Endodermal cell (in vitro differentiated cells): ENCODE measurements at regions not wholly inside any gene's neighbourhood (a gene's known extent, or its start where the extent isn't known, plus 50 kb on each side); places are given as distances from the start of the nearest gene placed in this dataset.

Experiments used
- DNase-seq: peaks from one replicate; pipeline ENCODE4 v3.0.0-alpha.2; 2017
- H3K27ac ChIP-seq: 2 replicates; pipeline ENCODE4 v1.5.1; 2013; ENCODE audit warnings: mild to moderate bottlenecking, low read depth, low read length, moderate library complexity
- H3K27me3 ChIP-seq: 2 replicates; pipeline ENCODE4 v1.6.1; 2013; ENCODE audit warnings: mild to moderate bottlenecking, low read length, moderate library complexity; ENCODE audit not compliant: insufficient read depth, control insufficient read depth, poor library complexity, severe bottlenecking
- H3K36me3 ChIP-seq: 2 replicates; pipeline ENCODE4 v1.7.0; 2013; ENCODE audit warnings: mild to moderate bottlenecking, low read length, moderate library complexity; ENCODE audit not compliant: control insufficient read depth, insufficient read depth
- H3K4me1 ChIP-seq: one replicate; pipeline ENCODE4 v1.7.0; 2013; ENCODE audit warnings: low read length; ENCODE audit not compliant: control insufficient read depth, insufficient read depth
- H3K4me3 ChIP-seq: 2 replicates; pipeline ENCODE4 v1.5.1; 2013; ENCODE audit warnings: mild to moderate bottlenecking, low read length, moderate library complexity
- H3K9ac ChIP-seq: 2 replicates; pipeline ENCODE4 v1.6.1; 2013; ENCODE audit warnings: mild to moderate bottlenecking, low read length, moderate library complexity; ENCODE audit not compliant: poor library complexity, severe bottlenecking; ENCODE audit errors: extremely low read depth
- H3K9me3 ChIP-seq: 2 replicates; pipeline ENCODE4 v1.6.1; 2013; ENCODE audit warnings: mild to moderate bottlenecking, low read length, moderate library complexity; ENCODE audit not compliant: control insufficient read depth
- H3K27ac Mint-ChIP-seq: 2 replicates; pipeline ENCODE4 v1.8.0; 2020; ENCODE audit warnings: mixed read lengths
- H3K27me3 Mint-ChIP-seq: 2 replicates; pipeline ENCODE4 v1.8.0; 2021; ENCODE audit warnings: mild to moderate bottlenecking, mixed read lengths; ENCODE audit not compliant: insufficient read depth
- H3K36me3 Mint-ChIP-seq: 2 replicates; pipeline ENCODE4 v1.8.0; 2020; ENCODE audit warnings: low read depth, mixed read lengths
- H3K4me1 Mint-ChIP-seq: 2 replicates; pipeline ENCODE4 v1.8.0; 2020; ENCODE audit warnings: mixed read lengths
- H3K4me3 Mint-ChIP-seq: 2 replicates; pipeline ENCODE4 v1.8.0; 2020; ENCODE audit warnings: mild to moderate bottlenecking, moderate library complexity, mixed read lengths
- H3K9me3 Mint-ChIP-seq: 2 replicates; pipeline ENCODE4 v1.8.0; 2020; ENCODE audit warnings: mild to moderate bottlenecking, mixed read lengths
- WGBS, 2 experiments: methylation state at CpG; one replicate each; pipeline versions ENCODE4 v1.1.5 to v1.1.7; 2013; ENCODE audit warnings: missing lambda C conversion rate in 2 of 2, mixed read lengths in 1 of 2; ENCODE audit not compliant: insufficient coverage in 1 of 2, insufficient read length in 1 of 2; 5-methylcytosine and 5-hydroxymethylcytosine counted together
- TF ChIP-seq, protein P1 (sequence below): fragments of 200-600 bp; sonication (generic); conservative IDR thresholded peaks from 2 replicates; pipeline ENCODE4 v1.5.0; 2021; ENCODE audit warnings: antibody characterized with exemption, mild to moderate bottlenecking

DNA sequence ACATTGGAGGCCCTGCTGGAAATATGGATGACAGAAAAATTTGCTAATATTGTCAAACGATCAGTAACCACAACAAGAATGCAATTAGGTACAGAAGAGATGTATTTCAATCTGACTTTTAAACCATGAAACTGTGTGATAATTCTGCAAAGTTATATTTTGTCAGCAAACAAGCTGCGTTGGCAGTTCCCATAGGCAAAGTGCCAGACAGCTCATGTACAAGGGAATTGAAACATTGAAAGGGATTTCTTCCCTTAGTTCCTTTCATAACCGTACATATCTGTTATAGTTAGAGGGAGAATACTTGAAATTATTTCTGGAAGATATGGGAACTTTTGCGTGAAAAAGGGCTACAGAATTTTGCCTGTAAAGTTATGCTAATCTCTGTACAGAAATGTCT, 419.4 kb upstream of the PTGER4 start:
- H3K4me3 Mint-ChIP-seq, result no peak overlapping the region
- 86 to 100% methylated on average over 4 of the region's 4 CpGs for WGBS, 2 experiments
- no peaks in the 10 kb centered on the region for H3K4me1 Mint-ChIP-seq
- DNase-seq, result no peak
- Histone ChIP-seq H3K4me1 (no peaks in the 10 kb centered on the region), H3K27me3 (no peaks in the 10 kb centered on the region), H3K36me3 (no peaks in the 10 kb centered on the region), H3K27ac (no peak overlapping the region), H3K9me3 (no peaks in the 10 kb centered on the region), H3K9ac (no peak overlapping the region), H3K4me3 (no peak overlapping the region)
- no peaks in the 10 kb centered on the region for H3K27me3 Mint-ChIP-seq
- no peak overlapping the region for H3K27ac Mint-ChIP-seq
- H3K36me3 Mint-ChIP-seq, result peaks cover 3% of the 10 kb centered on the region
- H3K9me3 Mint-ChIP-seq, result no peaks in the 10 kb centered on the region
- TF ChIP-seq, protein P1, sequence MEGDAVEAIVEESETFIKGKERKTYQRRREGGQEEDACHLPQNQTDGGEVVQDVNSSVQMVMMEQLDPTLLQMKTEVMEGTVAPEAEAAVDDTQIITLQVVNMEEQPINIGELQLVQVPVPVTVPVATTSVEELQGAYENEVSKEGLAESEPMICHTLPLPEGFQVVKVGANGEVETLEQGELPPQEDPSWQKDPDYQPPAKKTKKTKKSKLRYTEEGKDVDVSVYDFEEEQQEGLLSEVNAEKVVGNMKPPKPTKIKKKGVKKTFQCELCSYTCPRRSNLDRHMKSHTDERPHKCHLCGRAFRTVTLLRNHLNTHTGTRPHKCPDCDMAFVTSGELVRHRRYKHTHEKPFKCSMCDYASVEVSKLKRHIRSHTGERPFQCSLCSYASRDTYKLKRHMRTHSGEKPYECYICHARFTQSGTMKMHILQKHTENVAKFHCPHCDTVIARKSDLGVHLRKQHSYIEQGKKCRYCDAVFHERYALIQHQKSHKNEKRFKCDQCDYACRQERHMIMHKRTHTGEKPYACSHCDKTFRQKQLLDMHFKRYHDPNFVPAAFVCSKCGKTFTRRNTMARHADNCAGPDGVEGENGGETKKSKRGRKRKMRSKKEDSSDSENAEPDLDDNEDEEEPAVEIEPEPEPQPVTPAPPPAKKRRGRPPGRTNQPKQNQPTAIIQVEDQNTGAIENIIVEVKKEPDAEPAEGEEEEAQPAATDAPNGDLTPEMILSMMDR, result no peak

DNA sequence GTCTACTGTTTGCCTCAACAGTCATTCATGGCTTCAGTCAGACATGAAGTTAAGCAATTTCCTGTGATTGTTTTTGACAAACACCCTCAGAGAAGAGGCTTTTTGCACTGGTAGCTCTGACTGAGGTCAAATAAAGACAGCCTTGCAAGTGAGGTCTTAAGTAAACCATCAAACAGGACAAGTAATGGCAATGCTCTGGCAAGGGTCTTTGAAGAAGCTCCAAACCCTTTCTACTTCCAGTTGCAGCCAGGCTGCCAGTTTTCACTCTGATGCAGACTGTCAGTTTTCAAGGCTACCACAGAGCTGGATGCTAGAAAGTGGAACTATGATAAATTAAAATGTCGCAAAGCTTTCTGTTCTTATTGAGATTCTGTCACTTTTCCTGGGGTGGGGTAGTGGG, 421.5 kb upstream of the PTGER4 start:
- no peaks in the 10 kb centered on the region for H3K9me3 Mint-ChIP-seq
- no peaks in the 10 kb centered on the region for H3K4me1 Mint-ChIP-seq
- no peak for DNase-seq
- H3K9ac ChIP-seq, result no peak overlapping the region
- H3K27me3 Mint-ChIP-seq, result no peaks in the 10 kb centered on the region
- H3K36me3 Mint-ChIP-seq, result peaks cover 3% of the 10 kb centered on the region
- H3K27me3 ChIP-seq, result no peaks in the 10 kb centered on the region
- TF ChIP-seq, protein P1, result no peak
- no peak overlapping the region for H3K27ac Mint-ChIP-seq
- no peak overlapping the region for H3K27ac ChIP-seq
- no peaks in the 10 kb centered on the region for H3K9me3 ChIP-seq
- 80 to 91% methylated on average over 1 of the region's 1 CpG for WGBS, 2 experiments
- no peaks in the 10 kb centered on the region for H3K4me1 ChIP-seq
- H3K36me3 ChIP-seq, result no peaks in the 10 kb centered on the region
- no peak overlapping the region for H3K4me3 ChIP-seq
- H3K4me3 Mint-ChIP-seq, result no peak overlapping the region

DNA sequence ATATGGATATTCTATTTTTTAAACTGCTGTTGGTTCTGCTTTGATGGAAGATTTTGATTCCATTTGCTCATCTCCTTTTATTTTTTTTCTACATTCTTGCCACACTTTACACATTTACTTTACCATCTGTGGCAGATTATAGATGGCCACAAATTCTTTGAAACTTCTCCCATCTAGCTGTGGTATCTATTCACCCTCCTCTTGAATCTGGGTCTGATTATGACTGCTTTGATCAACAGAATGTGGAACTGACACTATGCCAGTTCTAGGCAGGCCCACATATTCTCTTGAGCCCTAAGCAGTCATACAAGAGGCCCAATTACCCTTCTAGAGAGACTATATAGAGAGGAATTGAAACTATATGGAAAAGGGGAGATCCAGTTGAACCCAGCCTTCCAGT, 439.0 kb upstream of the PTGER4 start:
- TF ChIP-seq, protein P1, result no peak
- no peaks in the 10 kb centered on the region for H3K36me3 Mint-ChIP-seq
- no peak overlapping the region for H3K4me3 ChIP-seq
- no peak overlapping the region for H3K4me3 Mint-ChIP-seq
- DNase-seq, result no peak
- H3K4me1 Mint-ChIP-seq, result peaks cover 5% of the 10 kb centered on the region
- H3K27me3 Mint-ChIP-seq, result no peaks in the 10 kb centered on the region
- H3K9ac ChIP-seq, result no peak overlapping the region
- no peaks in the 10 kb centered on the region for H3K36me3 ChIP-seq
- H3K27ac Mint-ChIP-seq, result no peak overlapping the region
- no peaks in the 10 kb centered on the region for H3K27me3 ChIP-seq
- no peak overlapping the region for H3K27ac ChIP-seq
- H3K4me1 ChIP-seq, result no peaks in the 10 kb centered on the region
- H3K9me3 Mint-ChIP-seq, result peaks cover 3% of the 10 kb centered on the region
- H3K9me3 ChIP-seq, result no peaks in the 10 kb centered on the region
